ENCODE measurements at regions not wholly inside any gene's neighbourhood (a gene's known extent, or its start where the extent isn't known, plus 50 kb on each side); places are given as distances from the start of the nearest gene placed in this dataset.
"Not testable (repeated sequence)": the region's sequence is repeated elsewhere in the genome, so short reads cannot be mapped to it uniquely, and the experiment has no call there.

GRCh38 chr5:112472614-112473013, 53.5 kb upstream of the EPB41L4A start:
- DNase-seq, result no peak

GRCh38 chr5:112473989-112474388, 54.9 kb upstream of the EPB41L4A start:
- DNase-seq, result no peak

GRCh38 chr5:112475747-112476365, 56.8 kb upstream of the EPB41L4A start:
- DNase-seq, result no peak

GRCh38 chr5:112479418-112479817, 60.3 kb upstream of the EPB41L4A start:
- DNase-seq, result no peak

GRCh38 chr5:112480501-112480900, 61.4 kb upstream of the EPB41L4A start:
- DNase-seq, result no peak

GRCh38 chr5:112483704-112484103, 64.6 kb upstream of the EPB41L4A start:
- DNase-seq, result no peak

GRCh38 chr5:112485934-112486355, 66.9 kb upstream of the EPB41L4A start:
- DNase-seq, result no peak

GRCh38 chr5:112491257-112491656, 72.2 kb upstream of the EPB41L4A start:
- no peak for DNase-seq

- no peak for DNase-seq
Observed at GRCh38 chr5:112492291-112492690, 73.2 kb upstream of the EPB41L4A start.

GRCh38 chr5:112503749-112504501, 84.8 kb upstream of the EPB41L4A start:
- not testable (repeated sequence) for DNase-seq

- DNase-seq, result not testable (repeated sequence)
Observed at GRCh38 chr5:112509097-112509496, 90.0 kb upstream of the EPB41L4A start.

GRCh38 chr5:112511920-112512319, 92.8 kb upstream of the EPB41L4A start:
- DNase-seq, result no peak

GRCh38 chr5:112512901-112513300, 93.8 kb upstream of the EPB41L4A start:
- DNase-seq, result no peak

- no peak for DNase-seq
Observed at GRCh38 chr5:112514111-112514510, 95.0 kb upstream of the EPB41L4A start.

GRCh38 chr5:112520474-112520873, 101.4 kb upstream of the EPB41L4A start:
- not testable (repeated sequence) for DNase-seq

- not testable (repeated sequence) for DNase-seq
Observed at GRCh38 chr5:112522891-112523673, 104.0 kb upstream of the EPB41L4A start.

- not testable (repeated sequence) for DNase-seq
Observed at GRCh38 chr5:112523674-112524263, 104.7 kb upstream of the EPB41L4A start.

- DNase-seq, result no peak
Observed at GRCh38 chr5:112525217-112525616, 106.1 kb upstream of the EPB41L4A start.

- no peak for DNase-seq
Observed at GRCh38 chr5:112528928-112529327, 109.9 kb upstream of the EPB41L4A start.

- no peak for DNase-seq
Observed at GRCh38 chr5:112529525-112529924, 110.4 kb upstream of the EPB41L4A start.

GRCh38 chr5:112532654-112533360, 113.7 kb upstream of the EPB41L4A start:
- no peak for DNase-seq

- DNase-seq, result no peak
Observed at GRCh38 chr5:112533362-112533761, 114.3 kb upstream of the EPB41L4A start.
